DMS153 (cell line): ENCODE measurements at regions not wholly inside any gene's neighbourhood (a gene's known extent, or its start where the extent isn't known, plus 50 kb on each side); places are given as distances from the start of the nearest gene placed in this dataset.
"Not testable (repeated sequence)": the region's sequence is repeated elsewhere in the genome, so short reads cannot be mapped to it uniquely, and the experiment has no call there.

Experiments
- DNase-seq: peaks from one replicate; lab custom pipeline; 2025; lab: John Stamatoyannopoulos, UW

GRCh38 chrX:75873993-75874392 lies 88.9 kb upstream of the MAGEE2 start:
- no peak for DNase-seq

DNA sequence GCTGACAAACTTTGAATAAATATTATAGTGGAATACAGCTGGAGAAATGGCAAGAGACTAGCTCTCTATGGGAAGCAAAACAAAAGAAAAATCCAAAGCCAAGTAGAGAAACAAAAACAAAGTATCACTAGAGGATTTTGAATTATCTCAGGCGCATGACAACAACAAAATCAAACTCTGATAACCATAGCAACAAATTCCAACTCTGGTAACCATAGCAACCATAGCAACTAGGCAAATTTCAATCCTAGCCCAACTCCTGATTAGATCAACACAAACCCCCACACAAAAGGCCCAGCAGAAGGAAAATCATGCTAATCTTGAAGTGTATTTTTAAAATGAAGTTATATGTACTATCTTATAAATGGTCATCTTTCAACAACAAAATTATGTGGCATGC lies 98.4 kb upstream of the MAGEE2 start:
- DNase-seq, result no peak

DNA sequence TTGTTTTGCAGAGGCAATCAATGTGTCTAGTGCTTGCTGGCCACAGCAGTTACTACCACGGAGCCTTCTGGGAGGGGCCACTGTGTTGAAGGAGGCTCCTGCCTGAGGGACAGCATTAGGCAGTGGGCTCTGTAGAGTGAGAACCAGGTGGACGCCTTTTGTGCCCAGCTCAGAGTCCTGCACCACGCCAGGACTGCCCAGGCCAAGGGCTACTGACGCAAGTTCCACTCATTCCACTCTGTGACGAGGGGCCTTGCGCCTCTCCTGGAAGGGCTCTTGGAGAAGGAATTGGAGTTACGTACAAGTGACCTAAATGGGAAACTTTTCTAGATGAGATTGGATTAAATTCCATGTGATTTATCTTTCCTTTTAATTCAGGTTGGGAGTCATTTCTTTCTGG lies 102.8 kb upstream of the MAGEE2 start:
- DNase-seq, result no peak

DNA sequence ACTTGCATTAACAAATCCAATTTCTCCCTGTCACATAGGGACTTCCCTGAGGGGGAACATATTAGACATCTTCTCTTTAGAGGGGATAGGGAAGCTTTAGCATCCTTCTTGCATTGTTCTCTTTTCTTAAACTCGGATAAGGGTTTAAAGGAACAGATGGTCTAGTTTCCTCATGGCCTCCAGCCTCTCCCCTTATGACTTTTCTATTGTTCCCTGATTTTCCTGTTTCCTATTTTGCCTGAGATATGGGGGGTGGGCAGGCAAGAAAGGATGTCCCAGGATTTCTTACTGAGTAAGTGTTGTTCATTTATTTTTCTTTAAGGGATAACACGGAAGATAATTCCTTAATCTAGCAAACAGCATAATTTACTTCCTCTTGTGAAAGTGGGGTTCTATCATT lies 107.7 kb upstream of the MAGEE2 start:
- DNase-seq, result no peak

DNA sequence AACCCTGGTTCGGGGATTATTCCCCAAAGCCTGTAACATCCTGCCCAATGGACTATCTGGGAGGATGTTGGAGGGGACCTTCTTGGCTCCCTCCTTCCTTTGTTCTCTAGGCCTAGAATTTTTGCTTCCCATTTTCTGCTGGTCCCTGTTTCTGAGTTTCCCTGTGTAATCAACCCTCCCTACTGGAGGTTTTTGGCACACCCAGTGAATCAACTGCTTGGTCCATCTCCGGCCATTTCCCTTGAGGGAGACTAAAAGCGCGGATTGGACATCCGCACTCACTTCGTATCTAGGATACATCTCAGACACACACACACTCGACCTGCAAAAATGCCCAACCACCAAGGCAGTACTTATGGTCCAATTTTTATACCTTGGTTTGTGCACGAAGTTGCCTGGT lies 108.2 kb upstream of the MAGEE2 start:
- no peak for DNase-seq

DNA sequence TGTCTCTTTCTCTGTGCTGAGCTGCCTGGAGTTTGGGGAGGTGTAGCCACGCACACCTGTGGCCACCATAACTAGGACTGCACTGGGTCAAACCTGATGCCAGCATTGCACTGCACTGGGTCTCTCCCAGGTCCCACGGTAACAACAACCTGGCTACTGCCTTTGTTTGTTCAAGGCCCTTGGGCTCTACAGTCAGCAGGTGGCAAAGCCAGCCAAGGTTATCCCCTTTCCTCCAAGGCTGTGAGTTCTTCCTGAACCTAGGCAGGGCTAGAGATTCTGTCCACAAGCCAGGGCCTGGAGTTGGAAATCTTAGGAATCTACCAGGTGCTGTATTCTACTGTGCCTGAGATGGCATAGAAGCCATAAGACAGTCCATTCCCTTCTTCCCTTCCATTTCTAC lies 126.7 kb upstream of the MAGEE2 start:
- DNase-seq, result no peak

- no peak for DNase-seq
Observed at GRCh38 chrX:75957107-75957610, 172.1 kb upstream of the MAGEE2 start.

GRCh38 chrX:75961321-75961720 lies 176.3 kb upstream of the MAGEE2 start:
- DNase-seq, result not testable (repeated sequence)

- DNase-seq, result no peak
Observed at GRCh38 chrX:75963774-75964173, 178.7 kb upstream of the MAGEE2 start.

- DNase-seq, result peak; percentile 17
Observed at GRCh38 chrX:75968293-75968692, 183.2 kb upstream of the MAGEE2 start.

- no peak for DNase-seq
Observed at GRCh38 chrX:75986976-75987375, 185.9 kb upstream of the PBDC1 start.

GRCh38 chrX:75989806-75990590 lies 182.9 kb upstream of the PBDC1 start:
- DNase-seq, result no peak

GRCh38 chrX:75997692-75998091 lies 175.2 kb upstream of the PBDC1 start:
- DNase-seq, result no peak

- no peak for DNase-seq
Observed at GRCh38 chrX:76014321-76014720, 158.5 kb upstream of the PBDC1 start.

- DNase-seq, result no peak
Observed at GRCh38 chrX:76026292-76026691, 146.6 kb upstream of the PBDC1 start.

- no peak for DNase-seq
Observed at GRCh38 chrX:76026751-76027150, 146.1 kb upstream of the PBDC1 start.

DNA sequence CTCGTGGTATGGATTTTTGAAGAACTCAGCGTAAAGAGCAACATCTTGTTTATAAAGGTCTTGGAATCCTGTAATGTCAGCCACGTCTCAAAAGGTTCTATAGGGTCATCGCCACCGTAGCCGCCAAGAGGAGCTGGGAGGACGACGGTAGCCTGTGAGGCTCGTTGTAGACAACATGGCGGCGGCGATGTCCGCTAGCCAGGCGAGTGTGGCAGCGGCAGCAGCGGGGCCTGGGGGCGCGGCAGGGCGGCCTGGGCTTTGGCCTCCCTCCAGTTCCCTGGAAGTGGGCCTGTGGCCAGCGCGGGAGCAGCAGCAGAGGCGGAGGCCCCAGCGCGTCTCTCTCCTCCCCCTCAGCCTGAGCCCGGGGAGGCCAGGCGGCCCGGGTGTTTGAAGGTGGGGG lies 143.5 kb upstream of the PBDC1 start:
- no peak for DNase-seq

GRCh38 chrX:76064825-76065224 lies 108.0 kb upstream of the PBDC1 start:
- no peak for DNase-seq

DNA sequence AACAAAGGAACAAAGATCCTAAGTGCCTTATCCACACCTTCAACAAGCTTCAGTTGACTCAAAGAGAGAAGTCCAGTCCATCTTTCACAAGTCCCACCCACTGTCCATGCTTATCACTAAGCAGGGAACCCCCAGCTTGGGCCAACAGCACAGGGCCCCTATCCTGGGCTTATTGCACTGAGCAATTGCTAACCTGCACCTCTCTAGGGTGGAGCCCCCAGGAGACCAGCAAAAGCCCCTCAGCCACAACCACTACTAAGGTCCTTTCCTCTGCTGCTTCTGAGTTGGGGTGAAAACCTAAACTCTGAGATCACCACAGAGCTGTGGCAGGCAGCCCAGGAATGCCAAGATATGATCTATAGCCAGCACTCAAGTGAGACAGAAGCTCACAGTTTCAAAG lies 96.7 kb upstream of the PBDC1 start:
- no peak for DNase-seq

- no peak for DNase-seq
Observed at GRCh38 chrX:76109654-76110053, 63.2 kb upstream of the PBDC1 start.
